H9 (cell line): ENCODE measurements at regions not wholly inside any gene's neighbourhood (a gene's known extent, or its start where the extent isn't known, plus 50 kb on each side); places are given as distances from the start of the nearest gene placed in this dataset.

ENCODE experiments used
- DNase-seq: peaks from one replicate; pipeline ENCODE4 v3.0.0-alpha.2; 2017
- H2AFZ ChIP-seq: one replicate; pipeline ENCODE4 v1.6.1; 2013; ENCODE audit warnings: mild to moderate bottlenecking, low read length, control low read depth, moderate library complexity
- H2AK5ac ChIP-seq: 2 replicates; pipeline ENCODE4 v1.6.1; 2013; ENCODE audit warnings: low read length, control low read depth, mixed read lengths; ENCODE audit not compliant: insufficient read length
- H2BK120ac ChIP-seq: one replicate; pipeline ENCODE4 v1.6.1; 2013; ENCODE audit warnings: low read depth, mild to moderate bottlenecking, low read length, control low read depth, inconsistent platforms; ENCODE audit not compliant: poor library complexity, severe bottlenecking
- H2BK12ac ChIP-seq: 2 replicates; pipeline ENCODE4 v1.6.1; 2013; ENCODE audit warnings: low read length, control low read depth, mixed read lengths, low read depth; ENCODE audit not compliant: insufficient read length
- H2BK15ac ChIP-seq: 2 replicates; pipeline ENCODE4 v1.6.1; 2013; ENCODE audit warnings: low read depth, low read length, control low read depth
- H2BK20ac ChIP-seq: one replicate; pipeline ENCODE4 v1.6.1; 2013; ENCODE audit warnings: low read depth, mild to moderate bottlenecking, low read length, control low read depth, inconsistent platforms; ENCODE audit not compliant: poor library complexity, severe bottlenecking
- H2BK5ac ChIP-seq: 2 replicates; pipeline ENCODE4 v1.6.1; 2013; ENCODE audit warnings: low read length, control low read depth, mixed read lengths; ENCODE audit not compliant: insufficient read length
- H3K14ac ChIP-seq: 2 replicates; pipeline ENCODE4 v1.6.1; 2013; ENCODE audit warnings: low read length, control low read depth; ENCODE audit not compliant: insufficient read depth
- H3K18ac ChIP-seq: 2 replicates; pipeline ENCODE4 v1.6.1; 2013; ENCODE audit warnings: low read depth, mild to moderate bottlenecking, mixed read lengths, low read length, control low read depth; ENCODE audit not compliant: insufficient read length
- H3K23ac ChIP-seq: 2 replicates; pipeline ENCODE4 v1.6.1; 2013; ENCODE audit warnings: low read length, control low read depth, mixed read lengths, low read depth; ENCODE audit not compliant: insufficient read length
- H3K23me2 ChIP-seq: 2 replicates; pipeline ENCODE4 v1.6.1; 2013; ENCODE audit warnings: low read depth, mild to moderate bottlenecking, mixed read lengths, low read length, control low read depth; ENCODE audit not compliant: insufficient read length, poor library complexity, severe bottlenecking
- H3K27ac ChIP-seq: 2 replicates; pipeline ENCODE4 v1.5.1; 2013; ENCODE audit warnings: low read length, control low read depth, mixed read lengths, low read depth; ENCODE audit not compliant: insufficient read length
- H3K27me3 ChIP-seq: 2 replicates; pipeline ENCODE4 v1.6.1; 2013; ENCODE audit warnings: low read length, control low read depth, inconsistent platforms; ENCODE audit not compliant: insufficient read depth
- H3K4ac ChIP-seq: 2 replicates; pipeline ENCODE4 v1.6.1; 2013; ENCODE audit warnings: low read depth, mild to moderate bottlenecking, control low read depth, inconsistent platforms, low read length, moderate library complexity
- H3K4me1 ChIP-seq: 2 replicates; pipeline ENCODE4 v1.6.1; 2013; ENCODE audit warnings: low read length, control low read depth, inconsistent platforms; ENCODE audit not compliant: insufficient read depth
- H3K4me2 ChIP-seq: 2 replicates; pipeline ENCODE4 v1.6.1; 2013; ENCODE audit warnings: low read length, control low read depth, mixed read lengths; ENCODE audit not compliant: insufficient read length, insufficient read depth
- H3K56ac ChIP-seq: 2 replicates; pipeline ENCODE4 v1.6.1; 2013; ENCODE audit warnings: low read depth, mild to moderate bottlenecking, mixed read lengths, low read length, control low read depth; ENCODE audit not compliant: insufficient read length
- H3K79me1 ChIP-seq: 2 replicates; pipeline ENCODE4 v1.6.1; 2013; ENCODE audit warnings: low read depth, mild to moderate bottlenecking, moderate library complexity, low read length, control low read depth, inconsistent platforms; ENCODE audit not compliant: insufficient read depth, poor library complexity, severe bottlenecking
- H3K79me2 ChIP-seq: 2 replicates; pipeline ENCODE4 v1.6.1; 2013; ENCODE audit warnings: low read length, control low read depth, inconsistent platforms; ENCODE audit not compliant: insufficient read depth
- H3K9ac ChIP-seq: 2 replicates; pipeline ENCODE4 v1.6.1; 2013; ENCODE audit warnings: low read length, control low read depth, mixed read lengths; ENCODE audit not compliant: insufficient read length; ENCODE audit errors: extremely low read depth
- H3K9me3 ChIP-seq: one replicate; pipeline ENCODE4 v1.6.1; 2013; ENCODE audit warnings: low read depth, low read length, inconsistent platforms; ENCODE audit not compliant: control insufficient read depth
- H3T11ph ChIP-seq: one replicate; pipeline ENCODE4 v1.6.1; 2013; ENCODE audit warnings: mild to moderate bottlenecking, low read length, control low read depth, inconsistent platforms
- H4K20me1 ChIP-seq: one replicate; pipeline ENCODE4 v1.6.1; 2013; ENCODE audit not compliant: control insufficient read depth, insufficient read length, insufficient read depth
- H4K5ac ChIP-seq: 2 replicates; pipeline ENCODE4 v1.6.1; 2013; ENCODE audit warnings: low read depth, mild to moderate bottlenecking, mixed read lengths, low read length, control low read depth; ENCODE audit not compliant: insufficient read length
- H4K8ac ChIP-seq: replicated peaks from 2 replicates; pipeline ENCODE4 v1.6.1; 2013; ENCODE audit warnings: low read length, control low read depth, mixed read lengths, low read depth; ENCODE audit not compliant: insufficient read length
- H4K91ac ChIP-seq: 2 replicates; pipeline ENCODE4 v1.6.1; 2013; ENCODE audit warnings: low read depth, mild to moderate bottlenecking, moderate library complexity, mixed read lengths, low read length, control low read depth; ENCODE audit not compliant: insufficient read length
- H3K27ac Mint-ChIP-seq, 3 experiments: 2 replicates in 2 of 3; 3 replicates in 1 of 3; pipeline ENCODE4 v1.8.0; 2020 to 2021; ENCODE audit warnings: mixed read lengths in 3 of 3, mild to moderate bottlenecking in 1 of 3, moderate library complexity in 1 of 3
- H3K27me3 Mint-ChIP-seq: 2 replicates; pipeline ENCODE4 v1.8.0; 2021; ENCODE audit warnings: low read depth, mild to moderate bottlenecking, moderate library complexity, mixed read lengths
- H3K36me3 Mint-ChIP-seq, 3 experiments: 2 replicates in 2 of 3; 3 replicates in 1 of 3; pipeline ENCODE4 v1.8.0; 2020 to 2021; ENCODE audit warnings: low read depth in 3 of 3, mixed read lengths in 3 of 3; ENCODE audit not compliant: insufficient read depth in 1 of 3
- H3K4me1 Mint-ChIP-seq, 2 experiments: 2 replicates each; pipeline ENCODE4 v1.8.0; 2020; ENCODE audit warnings: mixed read lengths in 2 of 2
- H3K4me3 Mint-ChIP-seq, 2 experiments: 2 replicates in 1 of 2; 3 replicates in 1 of 2; pipeline ENCODE4 v1.8.0; 2020 to 2021; ENCODE audit warnings: mild to moderate bottlenecking in 2 of 2, mixed read lengths in 2 of 2, moderate library complexity in 1 of 2
- H3K9me3 Mint-ChIP-seq, 2 experiments: 2 replicates in 1 of 2; 3 replicates in 1 of 2; pipeline ENCODE4 v1.8.0; 2020; ENCODE audit warnings: mild to moderate bottlenecking in 2 of 2, mixed read lengths in 2 of 2, moderate library complexity in 1 of 2
- CTCF ChIP-seq: fragments of 200-600 bp; sonication (generic); conservative IDR thresholded peaks from 3 replicates; pipeline ENCODE4 v1.8.0; 2021; ENCODE audit warnings: antibody characterized with exemption, mild to moderate bottlenecking
- WGBS: extraction: QIAGEN DNeasy Blood & Tissue Kit; methylation state at CpG from one replicate; pipeline ENCODE4 v1.1.7; 2013; ENCODE audit warnings: missing lambda C conversion rate, low lambda C conversion rate, mixed read lengths; ENCODE audit not compliant: insufficient read length; ENCODE audit errors: extremely low coverage; 5-methylcytosine and 5-hydroxymethylcytosine counted together

- Histone ChIP-seq H3K18ac (no peak overlapping the region), H2BK12ac (no peak overlapping the region), H2BK15ac (no peak overlapping the region), H3K27me3 (no peaks in the 10 kb centered on the region), H2AK5ac (no peak overlapping the region), H4K20me1 (no peaks in the 10 kb centered on the region), H4K8ac (no peak overlapping the region), H3K27ac (no peak overlapping the region), H3T11ph (no peak overlapping the region), H3K9ac (no peak overlapping the region), H3K9me3 (no peaks in the 10 kb centered on the region), H3K23ac (no peak overlapping the region), H2AFZ (no peak overlapping the region), H3K56ac (no peak overlapping the region), H4K5ac (no peak overlapping the region), H4K91ac (no peak overlapping the region), H3K79me1 (no peaks in the 10 kb centered on the region), H2BK120ac (no peak overlapping the region), H3K79me2 (no peaks in the 10 kb centered on the region), H3K4ac (no peak overlapping the region), H3K4me1 (no peaks in the 10 kb centered on the region), H2BK5ac (no peak overlapping the region), H3K4me2 (no peak overlapping the region), H3K23me2 (no peaks in the 10 kb centered on the region), H2BK20ac (no peak overlapping the region), H3K14ac (no peak overlapping the region)
- no peak for TF ChIP-seq CTCF
- no peak for DNase-seq
- Mint-ChIP-seq H3K9me3 (no peaks in the 10 kb centered on the region), H3K4me3 (no peak overlapping the region), H3K36me3 (no peaks in the 10 kb centered on the region; a peak in 1 of 7 replicates), H3K27me3 (no peaks in the 10 kb centered on the region), H3K4me1 (peaks cover 13 to 19% of the 10 kb centered on the region in 2 experiments), H3K27ac (no peak overlapping the region)
- no CpG with 5 or more reads among the region's 5 CpGs for WGBS
These were observed 78.3 kb downstream of the TMEM100 start for GRCh38 chr17:55644346-55644745.
